GM19238 (cell line): ENCODE measurements at regions not wholly inside any gene's neighbourhood (a gene's known extent, or its start where the extent isn't known, plus 50 kb on each side); places are given as distances from the start of the nearest gene placed in this dataset.
"Not testable (repeated sequence)": the region's sequence is repeated elsewhere in the genome, so short reads cannot be mapped to it uniquely, and the experiment has no call there.

Source experiments
- DNase-seq: peaks from one replicate; pipeline ENCODE4 v3.0.0; 2011; ENCODE audit warnings: low spot score; ENCODE audit not compliant: insufficient read length

GRCh38 chr4:12472087-12472486 is 1012.1 kb downstream of the RAB28 start:
- DNase-seq, result no peak

GRCh38 chr4:12471193-12471592 is 1012.9 kb downstream of the RAB28 start:
- DNase-seq, result no peak

- not testable (repeated sequence) for DNase-seq
These were observed 1022.6 kb downstream of the RAB28 start for GRCh38 chr4:12461576-12461975.

- no peak for DNase-seq
These were observed 1025.0 kb downstream of the RAB28 start for GRCh38 chr4:12459126-12459525.

- DNase-seq, result no peak
These were observed 1025.5 kb downstream of the RAB28 start for GRCh38 chr4:12458621-12459020.

- DNase-seq, result no peak
These were observed 1023.6 kb upstream of the HS3ST1 start for GRCh38 chr4:12452291-12452690.

- no peak for DNase-seq
These were observed 1018.8 kb upstream of the HS3ST1 start for GRCh38 chr4:12447451-12447850.

- DNase-seq, result no peak
These were observed 1018.0 kb upstream of the HS3ST1 start for GRCh38 chr4:12446657-12447185.

- DNase-seq, result no peak
These were observed 1017.6 kb upstream of the HS3ST1 start for GRCh38 chr4:12446256-12446655.

GRCh38 chr4:12445711-12446235 is 1017.1 kb upstream of the HS3ST1 start:
- DNase-seq, result no peak

GRCh38 chr4:12439633-12440305 is 1011.1 kb upstream of the HS3ST1 start:
- DNase-seq, result no peak

GRCh38 chr4:12431259-12431658 is 1002.6 kb upstream of the HS3ST1 start:
- DNase-seq, result not testable (repeated sequence)

- DNase-seq, result no peak
These were observed 992.7 kb upstream of the HS3ST1 start for GRCh38 chr4:12421364-12421763.

GRCh38 chr4:12416755-12417154 is 988.1 kb upstream of the HS3ST1 start:
- no peak for DNase-seq

- no peak for DNase-seq
These were observed 985.6 kb upstream of the HS3ST1 start for GRCh38 chr4:12414181-12414812.

- no peak for DNase-seq
These were observed 982.4 kb upstream of the HS3ST1 start for GRCh38 chr4:12411072-12411471.

GRCh38 chr4:12409507-12410190 is 981.0 kb upstream of the HS3ST1 start:
- no peak for DNase-seq

GRCh38 chr4:12408364-12408763 is 979.7 kb upstream of the HS3ST1 start:
- DNase-seq, result no peak

GRCh38 chr4:12403175-12403574 is 974.5 kb upstream of the HS3ST1 start:
- DNase-seq, result no peak

- no peak for DNase-seq
These were observed 971.1 kb upstream of the HS3ST1 start for GRCh38 chr4:12399781-12400180.

GRCh38 chr4:12393631-12394262 is 965.1 kb upstream of the HS3ST1 start:
- DNase-seq, result no peak

- DNase-seq, result no peak
These were observed 960.9 kb upstream of the HS3ST1 start for GRCh38 chr4:12389604-12390003.
